ENCODE measurements at regions not wholly inside any gene's neighbourhood (a gene's known extent, or its start where the extent isn't known, plus 50 kb on each side); places are given as distances from the start of the nearest gene placed in this dataset.

DNA sequence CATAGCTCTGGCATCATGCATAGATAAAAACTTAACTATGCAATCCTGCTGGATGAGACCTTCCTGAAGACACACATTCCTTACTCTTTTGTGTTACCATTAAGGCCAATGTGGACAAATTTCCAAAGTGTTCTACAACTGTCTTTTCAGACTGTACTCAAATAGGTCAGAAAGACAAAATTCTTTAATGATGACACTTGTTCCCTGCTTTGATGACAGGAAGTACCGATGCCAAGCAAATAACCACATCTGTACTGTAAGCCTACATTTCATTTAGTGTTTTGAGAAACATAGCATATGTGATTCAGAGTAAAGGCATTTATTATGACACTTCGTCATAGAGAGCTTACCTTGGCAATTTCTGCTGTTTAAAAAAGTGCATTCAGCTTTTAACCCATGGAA is 55.0 kb downstream of the PMAIP1 start:
- no peak for DNase-seq

DNA sequence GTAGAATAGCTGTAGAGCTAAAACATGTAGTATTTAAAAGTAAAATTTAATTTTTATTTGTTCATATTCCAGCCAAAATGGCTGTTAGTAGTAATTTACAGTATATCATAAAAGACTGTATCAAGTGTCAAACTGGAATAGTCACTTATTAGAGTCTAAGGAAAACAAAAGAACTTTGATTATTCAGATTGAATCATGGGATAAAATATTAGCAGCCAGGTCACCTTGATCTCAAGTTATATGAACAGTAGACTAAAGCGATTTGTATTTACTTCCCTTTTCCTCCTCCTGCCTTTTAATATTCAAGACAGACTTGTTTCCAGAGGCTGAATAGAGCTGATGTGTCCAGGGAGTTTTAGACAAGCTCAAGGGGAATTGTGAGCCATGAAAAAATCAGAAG is 54.4 kb downstream of the PMAIP1 start:
- no peak for DNase-seq
